GM12891 (cell line): ENCODE measurements at regions not wholly inside any gene's neighbourhood (a gene's known extent, or its start where the extent isn't known, plus 50 kb on each side); places are given as distances from the start of the nearest gene placed in this dataset.

Experiments
- PAX5 ChIP-seq: IDR thresholded peaks from 2 replicates; pipeline ENCODE4 v1.6.1; 2011; ENCODE audit warnings: low read length, moderate library complexity, mild to moderate bottlenecking; ENCODE audit not compliant: insufficient read depth, severe bottlenecking
- POLR2A ChIP-seq: IDR thresholded peaks from 2 replicates; pipeline ENCODE4 v1.6.1; 2011; ENCODE audit warnings: low read depth, low read length, control low read depth
- POLR2AphosphoS5 ChIP-seq: IDR thresholded peaks from 2 replicates; pipeline ENCODE4 v1.6.1; 2011; ENCODE audit warnings: low read depth, low read length, control low read depth
- POU2F2 ChIP-seq: IDR thresholded peaks from 2 replicates; pipeline ENCODE4 v1.6.1; 2011; ENCODE audit warnings: low read depth, mild to moderate bottlenecking, control low read depth, low read length, moderate library complexity
- SPI1 ChIP-seq: IDR thresholded peaks from 2 replicates; pipeline ENCODE4 v1.6.1; 2011; ENCODE audit warnings: low read depth, low read length, control low read depth
- TAF1 ChIP-seq: IDR thresholded peaks from 2 replicates; pipeline ENCODE4 v1.6.1; 2011; ENCODE audit warnings: low read depth, low read length, control low read depth

- TF ChIP-seq TAF1 = no peak
- TF ChIP-seq POLR2A = no peak
- TF ChIP-seq POLR2AphosphoS5 = no peak
- no peak for TF ChIP-seq SPI1
- TF ChIP-seq PAX5 = no peak
- TF ChIP-seq POU2F2 = no peak
Measured at GRCh38 chr12:97801471-97802059, 339.0 kb downstream of the RMST start.
